HG03159 (cell line): ENCODE measurements at regions not wholly inside any gene's neighbourhood (a gene's known extent, or its start where the extent isn't known, plus 50 kb on each side); places are given as distances from the start of the nearest gene placed in this dataset.

Experiments used
- ATAC-seq: cut with Tn5 transposase; IDR thresholded peaks from one replicate; pipeline ENCODE4 v1.9.1; 2021; ENCODE audit warnings: mild to moderate bottlenecking, moderate library complexity; ENCODE audit not compliant: unreplicated experiment

GRCh38 chr13:34833562-34834182 is 108.4 kb upstream of the NBEA start:
- ATAC-seq: no peak

- no peak for ATAC-seq
Measured at GRCh38 chr13:34842466-34842865, 99.6 kb upstream of the NBEA start.

GRCh38 chr13:34847766-34848165 is 94.3 kb upstream of the NBEA start:
- ATAC-seq: no peak

GRCh38 chr13:34849406-34849805 is 92.7 kb upstream of the NBEA start:
- ATAC-seq: no peak

- no peak for ATAC-seq
Measured at GRCh38 chr13:34853161-34853560, 88.9 kb upstream of the NBEA start.

- ATAC-seq: no peak
Measured at GRCh38 chr13:34857558-34858325, 84.3 kb upstream of the NBEA start.

- ATAC-seq: no peak
Measured at GRCh38 chr13:34862311-34862710, 79.8 kb upstream of the NBEA start.

- no peak for ATAC-seq
Measured at GRCh38 chr13:34862716-34863115, 79.4 kb upstream of the NBEA start.

GRCh38 chr13:34863360-34864135 is 78.5 kb upstream of the NBEA start:
- no peak for ATAC-seq

- no peak for ATAC-seq
Measured at GRCh38 chr13:34864671-34865070, 77.4 kb upstream of the NBEA start.

GRCh38 chr13:34867590-34867989 is 74.5 kb upstream of the NBEA start:
- no peak for ATAC-seq

- ATAC-seq: no peak
Measured at GRCh38 chr13:34868733-34869132, 73.3 kb upstream of the NBEA start.

- ATAC-seq: no peak
Measured at GRCh38 chr13:34869696-34870095, 72.4 kb upstream of the NBEA start.

GRCh38 chr13:34878329-34878728 is 63.7 kb upstream of the NBEA start:
- ATAC-seq: no peak

- no peak for ATAC-seq
Measured at GRCh38 chr13:34879851-34880250, 62.2 kb upstream of the NBEA start.

- no peak for ATAC-seq
Measured at GRCh38 chr13:34881494-34881893, 60.6 kb upstream of the NBEA start.

- ATAC-seq: no peak
Measured at GRCh38 chr13:34883396-34883795, 58.7 kb upstream of the NBEA start.

GRCh38 chr13:34884366-34884765 is 57.7 kb upstream of the NBEA start:
- ATAC-seq: no peak

- no peak for ATAC-seq
Measured at GRCh38 chr13:34886121-34886875, 55.8 kb upstream of the NBEA start.

GRCh38 chr13:34886987-34887386 is 55.1 kb upstream of the NBEA start:
- ATAC-seq: no peak
